Karpas-422 (cell line): ENCODE measurements at regions not wholly inside any gene's neighbourhood (a gene's known extent, or its start where the extent isn't known, plus 50 kb on each side); places are given as distances from the start of the nearest gene placed in this dataset.

ENCODE experiments used
- DNase-seq: peaks from one replicate; pipeline ENCODE4 v3.0.0-alpha.2; 2015
- H2AFZ ChIP-seq: fragments of 200-600 bp; sonication (generic); 2 replicates; pipeline ENCODE4 v1.6.1; 2014; ENCODE audit warnings: antibody characterized with exemption, low read length, mixed read lengths
- H3K27ac ChIP-seq: fragments of 200-600 bp; sonication (generic); 2 replicates; pipeline ENCODE4 v1.5.1; 2014; ENCODE audit warnings: mild to moderate bottlenecking, low read length, moderate library complexity
- H3K27me3 ChIP-seq: fragments of 200-600 bp; sonication (generic); 2 replicates; pipeline ENCODE4 v1.6.1; 2014; ENCODE audit warnings: low read length, mixed read lengths
- H3K36me3 ChIP-seq: fragments of 200-600 bp; sonication (generic); 2 replicates; pipeline ENCODE4 v1.6.1; 2014; ENCODE audit warnings: low read length, mixed read lengths; ENCODE audit not compliant: insufficient read depth
- H3K4me1 ChIP-seq: fragments of 200-600 bp; sonication (generic); 2 replicates; pipeline ENCODE4 v1.6.1; 2014; ENCODE audit warnings: mild to moderate bottlenecking, low read length, mixed read lengths
- H3K4me2 ChIP-seq: fragments of 200-600 bp; sonication (generic); 2 replicates; pipeline ENCODE4 v1.6.1; 2014; ENCODE audit warnings: low read length, low read depth, mild to moderate bottlenecking; ENCODE audit not compliant: poor library complexity, severe bottlenecking
- H3K4me3 ChIP-seq: fragments of 200-600 bp; sonication (generic); 2 replicates; pipeline ENCODE4 v1.5.1; 2014; ENCODE audit warnings: mild to moderate bottlenecking, antibody characterized with exemption, low read length, mixed read lengths
- H3K79me2 ChIP-seq: fragments of 200-600 bp; sonication (generic); 2 replicates; pipeline ENCODE4 v1.6.1; 2014; ENCODE audit warnings: mild to moderate bottlenecking, low read length, mixed read lengths
- H3K9ac ChIP-seq: fragments of 200-600 bp; sonication (generic); 2 replicates; pipeline ENCODE4 v1.6.0; 2014; ENCODE audit warnings: low read length
- H3K9me2 ChIP-seq: fragments of 200-600 bp; sonication (generic), shearing (Covaris generic); replicated peaks from 2 replicates; pipeline ENCODE4 v1.6.0; 2014; ENCODE audit warnings: mild to moderate bottlenecking, low read length, moderate library complexity; ENCODE audit not compliant: insufficient read depth
- H3K9me3 ChIP-seq: fragments of 300-700, 200-600 bp; sonication (generic); 2 replicates; pipeline ENCODE4 v1.6.1; 2014; ENCODE audit warnings: low read length, mixed read lengths
- H4K20me1 ChIP-seq: fragments of 200-600 bp; sonication (generic); 2 replicates; pipeline ENCODE4 v1.6.1; 2014; ENCODE audit warnings: mild to moderate bottlenecking, antibody characterized with exemption, low read length, low read depth; ENCODE audit not compliant: insufficient read depth

DNA sequence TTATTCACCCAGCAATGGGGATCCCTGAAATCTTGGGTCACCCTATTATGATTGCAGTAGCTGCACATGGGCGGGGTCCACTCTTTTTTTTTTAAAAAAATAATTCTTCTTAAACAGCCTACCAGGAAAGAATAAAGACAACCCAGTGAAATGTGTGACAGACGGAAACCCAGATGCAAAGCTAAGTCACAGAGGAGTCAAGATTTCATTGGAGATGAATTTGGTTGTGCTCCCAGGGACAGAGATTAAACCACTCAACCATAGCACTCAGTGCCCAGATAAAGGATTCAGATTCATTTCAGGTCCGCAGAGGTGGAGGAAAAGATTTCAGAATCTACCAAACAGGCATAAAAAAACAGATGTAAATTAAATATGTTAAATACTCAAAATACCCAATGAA is 583.5 kb upstream of the ZP4 start:
- H3K4me2 ChIP-seq, result no peak overlapping the region
- no peak overlapping the region for H2AFZ ChIP-seq
- no peaks in the 10 kb centered on the region for H4K20me1 ChIP-seq
- peaks cover 25% of the 10 kb centered on the region for H3K9me3 ChIP-seq
- H3K27me3 ChIP-seq, result no peaks in the 10 kb centered on the region
- H3K4me3 ChIP-seq, result no peak overlapping the region
- no peak overlapping the region for H3K9ac ChIP-seq
- H3K36me3 ChIP-seq, result no peaks in the 10 kb centered on the region
- no peaks in the 10 kb centered on the region for H3K79me2 ChIP-seq
- no peaks in the 10 kb centered on the region for H3K9me2 ChIP-seq
- DNase-seq, result no peak
- no peak overlapping the region for H3K27ac ChIP-seq
- H3K4me1 ChIP-seq, result no peaks in the 10 kb centered on the region

DNA sequence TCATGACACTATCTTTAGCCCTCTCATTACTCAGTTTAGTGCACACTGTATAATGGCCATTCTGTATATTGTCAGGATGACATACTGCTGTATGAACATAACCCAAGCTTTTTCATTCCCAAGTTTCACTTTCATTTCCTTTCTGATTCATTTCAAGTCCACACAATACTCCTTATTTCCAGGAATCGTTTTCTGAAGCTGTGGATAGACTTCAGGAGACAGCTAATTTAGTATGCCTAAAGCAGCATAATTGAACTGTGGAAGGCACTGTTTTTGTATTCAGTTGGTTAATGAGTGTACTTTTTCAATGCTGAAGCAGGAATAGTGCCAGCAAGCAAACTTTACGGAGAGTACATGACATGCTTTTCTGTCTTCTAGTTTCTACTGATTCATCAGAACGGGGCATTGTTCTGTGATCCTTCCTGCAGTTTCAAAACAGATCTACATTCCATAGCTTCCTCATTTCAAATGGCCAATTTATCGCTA is 578.5 kb upstream of the ZP4 start:
- no peak overlapping the region for H2AFZ ChIP-seq
- H3K4me2 ChIP-seq, result no peak overlapping the region

DNA sequence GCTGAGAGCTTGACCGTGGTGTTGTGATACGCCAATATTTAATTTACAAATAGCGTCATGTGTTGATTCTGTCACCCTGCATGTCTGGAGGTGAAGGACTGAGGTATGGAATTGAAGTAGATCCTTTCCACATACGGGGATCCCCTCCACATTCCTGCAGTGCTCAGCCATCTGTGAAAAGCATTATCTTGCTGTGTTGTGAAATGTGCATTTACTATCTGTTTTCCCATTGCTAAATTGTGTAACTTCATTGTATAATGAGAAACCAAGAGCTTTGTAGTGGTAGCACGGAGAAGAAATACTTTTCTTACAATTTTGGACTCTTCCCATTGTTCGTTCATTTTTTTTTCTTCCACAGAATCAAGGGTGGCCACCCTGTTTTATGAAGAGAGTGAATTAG is 577.3 kb upstream of the ZP4 start:
- no peak for DNase-seq
- Histone ChIP-seq H3K4me3 (no peak overlapping the region), H3K36me3 (no peaks in the 10 kb centered on the region), H3K9ac (no peak overlapping the region), H3K9me2 (no peaks in the 10 kb centered on the region), H3K9me3 (peaks cover 20% of the 10 kb centered on the region), H3K27me3 (no peaks in the 10 kb centered on the region), H2AFZ (no peak overlapping the region), H4K20me1 (no peaks in the 10 kb centered on the region), H3K4me1 (no peaks in the 10 kb centered on the region), H3K79me2 (no peaks in the 10 kb centered on the region), H3K27ac (no peak overlapping the region), H3K4me2 (no peak overlapping the region)

More for the DNA sequence above, 578.5 kb upstream of the ZP4 start:
- no peak for DNase-seq
- Histone ChIP-seq H3K4me3 (no peak overlapping the region), H3K27ac (no peak overlapping the region), H4K20me1 (no peaks in the 10 kb centered on the region), H3K79me2 (no peaks in the 10 kb centered on the region), H3K9me2 (no peaks in the 10 kb centered on the region), H3K27me3 (no peaks in the 10 kb centered on the region), H3K4me1 (no peaks in the 10 kb centered on the region), H3K9me3 (peaks cover 17% of the 10 kb centered on the region), H3K9ac (no peak overlapping the region), H3K36me3 (no peaks in the 10 kb centered on the region)

DNA sequence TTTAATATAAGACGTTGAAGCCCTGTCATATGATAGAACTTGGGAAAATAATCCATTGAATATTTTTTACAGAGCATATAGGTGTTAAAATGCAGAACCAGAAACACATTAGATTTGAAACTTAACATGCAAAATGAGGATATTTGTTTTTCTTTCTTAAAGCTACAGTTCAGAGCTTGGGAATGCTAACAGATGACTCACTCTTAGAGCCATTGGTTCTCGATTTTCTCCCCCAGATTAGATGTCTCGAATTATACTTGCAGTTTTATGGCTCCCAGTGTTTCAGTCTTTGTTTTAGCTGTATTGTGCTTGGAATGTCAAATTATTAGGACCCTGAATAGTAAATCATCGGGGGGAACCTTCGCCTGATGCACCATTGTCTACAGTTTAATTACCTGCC is 575.7 kb upstream of the ZP4 start:
- no peak overlapping the region for H3K4me2 ChIP-seq
- H3K27ac ChIP-seq, result no peak overlapping the region
- H4K20me1 ChIP-seq, result no peaks in the 10 kb centered on the region
- H3K9me2 ChIP-seq, result no peaks in the 10 kb centered on the region
- no peak overlapping the region for H2AFZ ChIP-seq
- H3K9me3 ChIP-seq, result peaks cover 18% of the 10 kb centered on the region
- no peak for DNase-seq
- no peaks in the 10 kb centered on the region for H3K79me2 ChIP-seq
- no peak overlapping the region for H3K4me3 ChIP-seq
- H3K27me3 ChIP-seq, result no peaks in the 10 kb centered on the region
- H3K9ac ChIP-seq, result no peak overlapping the region
- H3K4me1 ChIP-seq, result no peaks in the 10 kb centered on the region
- H3K36me3 ChIP-seq, result no peaks in the 10 kb centered on the region

DNA sequence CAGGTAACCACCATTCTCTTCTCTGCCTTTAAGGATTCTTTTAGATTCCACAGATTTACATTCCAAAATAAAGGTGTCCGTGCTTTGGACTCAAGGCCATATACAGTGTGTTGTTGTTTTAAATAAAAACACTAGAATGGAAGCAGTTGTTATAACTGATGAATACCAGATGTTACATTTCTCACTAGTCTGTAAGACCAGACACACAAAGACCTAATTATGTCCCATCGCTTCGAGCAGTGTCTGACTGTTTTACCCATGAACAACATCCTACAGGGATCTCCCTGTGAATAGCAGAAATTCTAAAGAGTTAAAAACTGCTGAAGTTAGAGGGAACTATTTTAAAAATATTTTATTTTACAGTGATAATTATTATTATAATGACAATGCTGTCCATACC is 574.7 kb upstream of the ZP4 start:
- H3K27me3 ChIP-seq, result no peaks in the 10 kb centered on the region
- DNase-seq, result no peak
- no peaks in the 10 kb centered on the region for H3K4me1 ChIP-seq
- no peaks in the 10 kb centered on the region for H3K9me2 ChIP-seq
- no peak overlapping the region for H3K9ac ChIP-seq
- H3K79me2 ChIP-seq, result no peaks in the 10 kb centered on the region
- no peak overlapping the region for H2AFZ ChIP-seq
- H3K36me3 ChIP-seq, result no peaks in the 10 kb centered on the region
- no peak overlapping the region for H3K27ac ChIP-seq
- no peaks in the 10 kb centered on the region for H4K20me1 ChIP-seq
- no peak overlapping the region for H3K4me2 ChIP-seq
- H3K4me3 ChIP-seq, result no peak overlapping the region
- peaks cover 13% of the 10 kb centered on the region for H3K9me3 ChIP-seq

DNA sequence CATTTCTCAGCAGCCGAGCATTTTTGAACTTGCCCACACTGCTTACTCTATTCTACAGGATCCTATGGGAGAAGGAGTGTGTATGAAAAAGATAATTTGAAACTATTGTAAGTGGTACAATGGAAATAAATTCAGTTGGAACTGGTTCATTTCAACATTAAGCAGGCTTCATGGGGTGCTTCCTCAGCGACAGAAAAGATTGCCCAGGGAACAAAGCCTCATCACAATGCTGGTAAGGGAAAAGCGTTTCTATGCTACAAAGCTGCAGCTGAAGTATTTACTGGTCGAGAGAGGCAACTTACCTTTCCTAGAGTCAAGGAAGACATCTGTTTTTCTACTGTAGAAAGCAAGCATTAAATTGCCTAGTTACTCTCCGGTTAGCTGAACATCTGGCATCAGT is 568.2 kb upstream of the ZP4 start:
- Histone ChIP-seq H3K27ac (no peak overlapping the region), H3K4me2 (no peak overlapping the region), H3K9ac (no peak overlapping the region), H3K79me2 (no peaks in the 10 kb centered on the region), H3K4me3 (no peak overlapping the region), H2AFZ (no peak overlapping the region), H3K9me3 (peaks cover 31% of the 10 kb centered on the region), H4K20me1 (no peaks in the 10 kb centered on the region), H3K9me2 (no peaks in the 10 kb centered on the region), H3K27me3 (no peaks in the 10 kb centered on the region), H3K36me3 (no peaks in the 10 kb centered on the region), H3K4me1 (no peaks in the 10 kb centered on the region)
- no peak for DNase-seq

DNA sequence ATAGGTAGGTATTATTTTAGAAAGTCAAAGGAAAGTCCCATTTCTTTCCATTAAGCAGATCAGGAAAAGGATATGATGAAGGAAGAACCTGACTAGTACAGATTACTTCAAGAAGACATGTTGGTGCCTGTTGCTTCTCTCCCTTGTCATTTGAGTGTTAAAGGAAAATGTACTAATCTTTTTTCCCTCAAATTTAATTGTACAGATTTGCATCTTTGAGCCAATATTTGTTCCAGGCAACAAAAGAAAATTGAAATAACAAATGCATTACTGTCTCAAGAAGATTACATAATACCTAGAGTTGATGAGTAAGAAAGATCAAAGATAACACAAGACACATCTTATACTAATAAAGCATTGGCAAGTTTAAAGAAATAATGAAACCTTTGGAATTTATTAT is 566.9 kb upstream of the ZP4 start:
- Histone ChIP-seq H3K4me3 (no peak overlapping the region), H3K4me2 (no peak overlapping the region), H3K9ac (no peak overlapping the region), H3K36me3 (no peaks in the 10 kb centered on the region), H3K27ac (no peak overlapping the region), H3K79me2 (no peaks in the 10 kb centered on the region), H4K20me1 (no peaks in the 10 kb centered on the region), H3K4me1 (no peaks in the 10 kb centered on the region), H2AFZ (no peak overlapping the region), H3K27me3 (no peaks in the 10 kb centered on the region), H3K9me3 (peaks cover 39% of the 10 kb centered on the region), H3K9me2 (no peaks in the 10 kb centered on the region)
- no peak for DNase-seq

DNA sequence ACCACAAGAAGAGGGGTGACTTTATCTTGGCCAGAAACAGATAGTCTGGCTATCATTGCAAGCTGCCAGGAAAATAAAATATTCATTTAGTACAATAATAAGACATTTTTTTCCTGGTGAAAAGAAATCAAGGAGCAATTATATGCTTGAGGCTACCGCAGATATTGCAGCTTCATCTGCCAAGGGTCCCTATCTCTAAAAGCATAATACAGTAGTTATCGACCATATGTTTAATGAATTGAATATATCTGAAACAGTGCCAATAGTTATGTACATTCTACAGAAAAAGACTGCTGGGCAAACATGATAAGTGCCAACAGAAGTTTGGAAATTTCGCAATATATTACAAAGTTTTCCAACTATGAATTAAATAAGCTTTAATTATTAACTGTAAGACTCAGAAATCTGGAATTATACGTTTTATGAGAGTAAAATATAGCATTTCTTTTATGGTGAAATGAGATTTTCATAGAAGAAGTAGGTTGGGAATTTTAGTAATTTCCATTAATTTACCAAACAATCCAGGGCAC is 561.1 kb upstream of the ZP4 start:
- H3K4me1 ChIP-seq, result no peaks in the 10 kb centered on the region
- no peaks in the 10 kb centered on the region for H3K36me3 ChIP-seq
- peaks cover 35% of the 10 kb centered on the region for H3K9me3 ChIP-seq
- H2AFZ ChIP-seq, result no peak overlapping the region
- no peak for DNase-seq
- no peak overlapping the region for H3K4me2 ChIP-seq
- H3K4me3 ChIP-seq, result no peak overlapping the region
- H3K27me3 ChIP-seq, result no peaks in the 10 kb centered on the region
- no peak overlapping the region for H3K9ac ChIP-seq
- no peaks in the 10 kb centered on the region for H3K79me2 ChIP-seq
- H3K9me2 ChIP-seq, result no peaks in the 10 kb centered on the region
- no peak overlapping the region for H3K27ac ChIP-seq
- H4K20me1 ChIP-seq, result no peaks in the 10 kb centered on the region

DNA sequence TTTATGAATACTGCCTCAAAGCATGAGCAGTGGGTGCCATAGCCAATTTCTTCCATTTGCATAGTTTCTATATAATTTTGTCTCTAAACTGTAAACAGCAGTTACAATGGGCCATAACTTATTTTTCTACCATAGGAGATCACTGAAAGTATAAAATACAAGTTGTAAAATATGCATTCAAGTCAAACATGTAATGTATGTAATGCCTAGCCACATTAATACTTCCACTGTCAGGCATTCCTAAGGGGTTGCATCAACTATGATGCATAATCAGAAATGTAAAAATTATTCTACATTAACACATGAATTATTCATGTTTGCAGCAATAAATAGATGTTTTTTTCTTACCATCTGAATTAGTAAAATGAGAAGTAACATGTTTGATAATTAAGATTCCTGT is 560.3 kb upstream of the ZP4 start:
- Histone ChIP-seq H3K4me1 (no peaks in the 10 kb centered on the region), H3K4me3 (no peak overlapping the region), H3K9me3 (peaks cover 32% of the 10 kb centered on the region), H3K36me3 (no peaks in the 10 kb centered on the region), H3K79me2 (no peaks in the 10 kb centered on the region), H4K20me1 (no peaks in the 10 kb centered on the region), H3K4me2 (no peak overlapping the region), H3K9ac (no peak overlapping the region), H3K27ac (no peak overlapping the region), H3K27me3 (no peaks in the 10 kb centered on the region), H3K9me2 (no peaks in the 10 kb centered on the region), H2AFZ (no peak overlapping the region)
- DNase-seq, result no peak
